Heart left ventricle (tissue), 16 donors: ENCODE measurements at regions not wholly inside any gene's neighbourhood (a gene's known extent, or its start where the extent isn't known, plus 50 kb on each side); places are given as distances from the start of the nearest gene placed in this dataset.

Source experiments
- ATAC-seq, 4 donors: fragments of 200-7000 bp; cut with Tn5 transposase; one replicate each; pipeline ENCODE4 v1.9.1; 2020 to 2022; ENCODE audit warnings: moderate library complexity in 4 of 4, mild to moderate bottlenecking in 3 of 4, moderate number of reproducible peaks in 1 of 4
- DNase-seq, 5 donors: peaks; one replicate each; pipeline ENCODE4 v3.0.0-alpha.2; 2020
- H3K27ac ChIP-seq, 12 donors: fragments of 200-600 bp; sonication (generic) in 4 of 12; one replicate each; pipeline versions ENCODE4 v1.5.0 to v1.8.0; 2016 to 2022; ENCODE audit warnings: mild to moderate bottlenecking in 2 of 12
- H3K27me3 ChIP-seq, 9 donors: fragments of 200-600 bp; sonication (generic) in 2 of 9; one replicate each; pipeline versions ENCODE4 v1.5.1 to v1.8.0; 2016 to 2022; ENCODE audit warnings: mild to moderate bottlenecking in 3 of 9
- H3K36me3 ChIP-seq, 9 donors: fragments of 200-600 bp; sonication (generic) in 2 of 9; one replicate each; pipeline versions ENCODE4 v1.5.0 to v1.8.0; 2018 to 2022; ENCODE audit warnings: mild to moderate bottlenecking in 2 of 9
- H3K4me1 ChIP-seq, 12 donors: fragments of 200-600 bp; sonication (generic) in 4 of 12; one replicate each; pipeline versions ENCODE4 v1.5.0 to v1.8.0; 2016 to 2022; ENCODE audit warnings: mild to moderate bottlenecking in 3 of 12
- H3K4me3 ChIP-seq, 12 donors: fragments of 200-600 bp; sonication (generic) in 4 of 12; one replicate each; pipeline versions ENCODE4 v1.5.0 to v1.8.0; 2017 to 2022; ENCODE audit warnings: mild to moderate bottlenecking in 9 of 12, moderate library complexity in 4 of 12
- H3K9me3 ChIP-seq, 12 donors: fragments of 200-600 bp; sonication (generic) in 4 of 12; one replicate each; pipeline versions ENCODE4 v1.5.0 to v1.8.0; 2016 to 2022; ENCODE audit warnings: mild to moderate bottlenecking in 1 of 12
- POLR2A ChIP-seq, 2 donors: fragments of 450-650 bp; IDR thresholded peaks; one replicate each; pipeline ENCODE4 v1.6.1; 2017; ENCODE audit warnings: antibody characterized with exemption in 2 of 2, mild to moderate bottlenecking in 2 of 2, moderate library complexity in 2 of 2
- WGBS, 4 donors: extraction: QIAGEN DNeasy Blood & Tissue Kit in 2 of 4; methylation state at CpG; one replicate each; pipeline versions ENCODE4 v1.1.5 to v1.1.7; 2013 to 2018; 5-methylcytosine and 5-hydroxymethylcytosine counted together
- intact Hi-C, 10 donors: fragments of 100-400 bp; cut with DNase I; formaldehyde crosslinking; loops; one replicate each; pipeline versions ENCODE4 v1.11.1 to v1.14.2; 2022
- TF ChIP-seq, protein P1 (sequence below), 12 donors: fragments of 200-600 bp; sonication (generic) in 4 of 12; IDR thresholded peaks; one replicate each; pipeline versions ENCODE4 v1.5.0 to v1.8.0; 2018 to 2022; ENCODE audit warnings: antibody characterized with exemption in 12 of 12, mild to moderate bottlenecking in 5 of 12
- donor health status: ischemic (EF 13 %, LVEDD 7.1; RV severe dilation, severe dysfunction).
- donor health status: healthy with polysubstance abuse.
- donor health status: DM: no; HTN: yes; CAD: no.
- donor health status: DM: no; HTN: no; CAD: no.
- donor health status: ischemic (EF 25% LVEDD 6.9; RV normal size, moderate dysfunction).
- donor health status: ischemic (EF 25% LVEDD 5.7; RV mildly dilated, moderate dysfunction).
- donor health status: healthy.
- donor health status: DM: yes; HTN: yes; CAD: no.
- donor health status: ischemic (EF 35%, LVEDD 5.7; RV mildly dilated, moderate dysfunction).
- donor health status: nonischemic (EF 11% LVEDD 7.7; RV severe dilation, severe dysfunction).
- donor health status: DM: yes; HTN: yes; CAD: no.
- donor health status: PGD.
- donor health status: ischemic (EF 29% LVEDD 5.4; RV normal size, mild dysfunction).
- donor health status: nonischemic (EF 23%, LVEDD 6.1; RV moderate dilation, normal function).

GRCh38 chr7:41445432-41445831, 257.5 kb downstream of the INHBA start:
- intact Hi-C loops = no loop called here
- no peak overlapping the region for H3K27ac ChIP-seq
- H3K4me3 ChIP-seq = no peak overlapping the region
- no peaks in the 10 kb centered on the region for H3K9me3 ChIP-seq
- no peak for TF ChIP-seq POLR2A (IDR thresholded peaks at IDR 0.05)
- no peaks in the 10 kb centered on the region for H3K36me3 ChIP-seq
- ATAC-seq (no peak), DNase-seq (no peak)
- peaks cover 0 to 22% (median 7%) of the 10 kb centered on the region in 12 donors for H3K4me1 ChIP-seq
- 93 to 96% (median 96%) methylated on average over 1 of the region's 1 CpG for WGBS, 4 donors
- no peaks in the 10 kb centered on the region for H3K27me3 ChIP-seq

DNA sequence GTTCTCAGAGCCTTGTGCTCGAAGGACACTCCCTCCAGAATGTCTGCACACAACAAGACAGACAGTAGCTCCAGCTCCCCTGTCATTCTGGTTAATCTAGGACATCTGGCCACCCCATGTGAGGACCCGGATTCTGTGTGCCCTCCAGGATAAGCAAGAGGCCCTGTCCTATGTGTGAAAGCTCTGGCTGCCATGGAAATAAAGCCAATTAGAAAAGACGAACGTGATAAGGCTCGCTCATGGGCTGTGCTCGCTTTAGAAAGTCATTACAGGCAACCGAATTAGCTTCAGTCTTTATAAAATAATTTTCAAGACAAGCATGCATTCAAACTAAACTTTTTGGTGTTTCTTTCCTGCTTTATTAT, 263.4 kb downstream of the INHBA start:
- Histone ChIP-seq H3K4me3 (no peak overlapping the region), H3K27ac (no peak overlapping the region), H3K4me1 (peaks cover 0 to 9% (median 0%) of the 10 kb centered on the region in 12 donors), H3K27me3 (no peaks in the 10 kb centered on the region), H3K9me3 (no peaks in the 10 kb centered on the region), H3K36me3 (no peaks in the 10 kb centered on the region)
- 54 to 72% (median 61%) methylated on average over 7 of the region's 7 CpGs for WGBS, 4 donors
- intact Hi-C loops = no loop called here
- DNase-seq (no peak), ATAC-seq (no peak)
- TF ChIP-seq, protein P1, sequence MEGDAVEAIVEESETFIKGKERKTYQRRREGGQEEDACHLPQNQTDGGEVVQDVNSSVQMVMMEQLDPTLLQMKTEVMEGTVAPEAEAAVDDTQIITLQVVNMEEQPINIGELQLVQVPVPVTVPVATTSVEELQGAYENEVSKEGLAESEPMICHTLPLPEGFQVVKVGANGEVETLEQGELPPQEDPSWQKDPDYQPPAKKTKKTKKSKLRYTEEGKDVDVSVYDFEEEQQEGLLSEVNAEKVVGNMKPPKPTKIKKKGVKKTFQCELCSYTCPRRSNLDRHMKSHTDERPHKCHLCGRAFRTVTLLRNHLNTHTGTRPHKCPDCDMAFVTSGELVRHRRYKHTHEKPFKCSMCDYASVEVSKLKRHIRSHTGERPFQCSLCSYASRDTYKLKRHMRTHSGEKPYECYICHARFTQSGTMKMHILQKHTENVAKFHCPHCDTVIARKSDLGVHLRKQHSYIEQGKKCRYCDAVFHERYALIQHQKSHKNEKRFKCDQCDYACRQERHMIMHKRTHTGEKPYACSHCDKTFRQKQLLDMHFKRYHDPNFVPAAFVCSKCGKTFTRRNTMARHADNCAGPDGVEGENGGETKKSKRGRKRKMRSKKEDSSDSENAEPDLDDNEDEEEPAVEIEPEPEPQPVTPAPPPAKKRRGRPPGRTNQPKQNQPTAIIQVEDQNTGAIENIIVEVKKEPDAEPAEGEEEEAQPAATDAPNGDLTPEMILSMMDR (IDR thresholded peaks at IDR 0.05) = no peak
- no peak for TF ChIP-seq POLR2A (IDR thresholded peaks at IDR 0.05)

GRCh38 chr7:41438705-41439514, 264.0 kb downstream of the INHBA start:
- H3K4me1 ChIP-seq = peaks cover 0 to 9% (median 0%) of the 10 kb centered on the region in 12 donors
- DNase-seq (no peak), ATAC-seq (no peak)
- intact Hi-C loops = no loop called here
- no peaks in the 10 kb centered on the region for H3K27me3 ChIP-seq
- no peaks in the 10 kb centered on the region for H3K9me3 ChIP-seq
- H3K27ac ChIP-seq = no peak overlapping the region
- no peak for TF ChIP-seq POLR2A (IDR thresholded peaks at IDR 0.05)
- TF ChIP-seq, protein P1 (IDR thresholded peaks at IDR 0.05) = no peak
- H3K36me3 ChIP-seq = no peaks in the 10 kb centered on the region
- H3K4me3 ChIP-seq = no peak overlapping the region
- 80 to 87% (median 85%) methylated on average over 8 of the region's 8 CpGs for WGBS, 4 donors

DNA sequence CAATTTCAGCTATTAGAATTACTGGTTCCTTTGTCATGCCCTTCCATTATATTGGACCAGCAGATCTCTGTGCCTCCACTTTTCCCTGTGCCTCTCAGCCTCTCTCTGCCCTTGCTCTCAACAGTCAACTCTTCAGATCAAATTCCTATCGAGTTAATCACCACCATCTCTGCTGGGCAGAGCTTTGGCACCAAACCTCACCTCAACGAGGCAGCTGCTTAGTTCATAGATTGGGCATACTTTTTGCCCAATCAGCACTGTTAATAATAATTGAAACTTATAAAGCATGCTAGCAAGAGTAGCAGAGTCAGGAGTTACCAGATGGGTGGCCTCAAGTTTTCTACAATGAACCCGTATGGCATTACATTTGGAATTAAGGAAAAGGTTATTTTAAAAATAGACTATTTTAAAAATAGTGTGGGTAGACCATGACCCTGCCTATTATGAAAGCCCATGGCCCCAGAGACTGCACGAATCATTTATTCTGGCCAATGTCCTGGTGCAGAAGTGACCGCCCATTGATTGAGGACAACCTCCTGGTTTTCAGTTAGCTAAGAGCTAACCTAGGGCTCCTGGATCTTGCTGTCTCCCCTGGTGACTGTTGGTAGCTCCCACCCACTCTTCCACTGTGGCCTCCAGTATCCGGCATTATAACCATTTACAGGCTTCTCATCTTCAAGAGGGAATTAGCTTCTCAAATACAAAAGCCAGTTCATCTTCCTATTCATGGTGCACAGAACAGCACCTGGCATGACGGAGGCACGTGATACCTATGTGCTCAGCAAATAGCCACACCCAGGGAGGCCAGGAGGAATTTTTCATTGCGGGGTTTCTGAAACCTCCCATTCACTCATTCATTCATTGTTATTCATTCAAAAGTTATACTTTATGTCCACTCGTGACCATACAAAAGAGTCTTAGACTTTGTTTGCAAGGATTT, 265.4 kb downstream of the INHBA start:
- WGBS, 4 donors = 64 to 73% (median 69%) methylated on average over 10 of the region's 10 CpGs
- no peaks in the 10 kb centered on the region for H3K36me3 ChIP-seq
- TF ChIP-seq POLR2A (IDR thresholded peaks at IDR 0.05) = no peak
- TF ChIP-seq, protein P1 (IDR thresholded peaks at IDR 0.05) = no peak
- H3K27me3 ChIP-seq = no peaks in the 10 kb centered on the region
- peaks cover 0 to 9% (median 0%) of the 10 kb centered on the region in 12 donors for H3K4me1 ChIP-seq
- H3K9me3 ChIP-seq = no peaks in the 10 kb centered on the region
- no peak overlapping the region for H3K27ac ChIP-seq
- no peak overlapping the region for H3K4me3 ChIP-seq
- DNase-seq (no peak), ATAC-seq (peak in 3 of 4 donors; percentile 26 to 41 (median 37))
- intact Hi-C loops = no loop called here
